Natural killer cell (primary cell): ENCODE measurements at regions not wholly inside any gene's neighbourhood (a gene's known extent, or its start where the extent isn't known, plus 50 kb on each side); places are given as distances from the start of the nearest gene placed in this dataset.

ENCODE experiments used
- ATAC-seq, 3 donors: fragments of 150-1000 bp in 2 of 3; fragments of 200-7000 bp in 1 of 3; cut with Tn5 transposase; 1 replicate in 1 of 3; 2 replicates in 2 of 3; pipeline ENCODE4 v1.10.0; 2021; ENCODE audit warnings: mild to moderate bottlenecking in 2 of 3, moderate library complexity in 2 of 3
- DNase-seq, 2 donors: peaks; one replicate each; pipeline versions ENCODE4 v3.0.0 to v3.0.0-alpha.2; 2013 to 2021; ENCODE audit warnings: mixed read lengths in 1 of 2
- H3K27ac ChIP-seq: one replicate; pipeline ENCODE4 v1.5.1; 2013; ENCODE audit warnings: mild to moderate bottlenecking, low read length
- H3K27me3 ChIP-seq: one replicate; pipeline ENCODE4 v1.6.1; 2013; ENCODE audit warnings: low read length; ENCODE audit not compliant: control insufficient read depth, insufficient read depth
- H3K36me3 ChIP-seq: one replicate; pipeline ENCODE4 v1.6.1; 2013; ENCODE audit warnings: low read length; ENCODE audit not compliant: control insufficient read depth, insufficient read depth
- H3K4me1 ChIP-seq: one replicate; pipeline ENCODE4 v1.6.1; 2013; ENCODE audit warnings: low read length; ENCODE audit not compliant: control insufficient read depth, insufficient read depth
- H3K4me3 ChIP-seq: one replicate; pipeline ENCODE4 v1.5.1; 2013; ENCODE audit warnings: low read length
- H3K9me3 ChIP-seq: one replicate; pipeline ENCODE4 v1.6.1; 2013; ENCODE audit warnings: low read length; ENCODE audit not compliant: control insufficient read depth, insufficient read depth
- H3K27ac Mint-ChIP-seq, 2 donors: one replicate each; pipeline ENCODE4 v1.8.0; 2022; ENCODE audit warnings: mild to moderate bottlenecking in 2 of 2, mixed read lengths in 2 of 2, moderate library complexity in 1 of 2
- H3K27me3 Mint-ChIP-seq, 2 donors: one replicate each; pipeline ENCODE4 v1.8.0; 2022; ENCODE audit warnings: low read depth in 2 of 2, mixed read lengths in 2 of 2
- H3K36me3 Mint-ChIP-seq: one replicate; pipeline ENCODE4 v1.8.0; 2022; ENCODE audit warnings: mixed read lengths
- H3K4me1 Mint-ChIP-seq, 2 donors: one replicate each; pipeline ENCODE4 v1.8.0; 2022; ENCODE audit warnings: mixed read lengths in 2 of 2
- H3K4me3 Mint-ChIP-seq: one replicate; pipeline ENCODE4 v1.8.0; 2022; ENCODE audit warnings: mild to moderate bottlenecking, moderate library complexity, mixed read lengths
- H3K9me3 Mint-ChIP-seq, 2 donors: one replicate each; pipeline ENCODE4 v1.8.0; 2022; ENCODE audit warnings: mixed read lengths in 2 of 2
- CTCF ChIP-seq: fragments of 200-600 bp; IDR thresholded peaks from one replicate; pipeline ENCODE4 v1.8.0; 2022; ENCODE audit warnings: antibody characterized with exemption
- WGBS: methylation state at CpG from one replicate; pipeline ENCODE4 v1.1.7; 2013; ENCODE audit warnings: missing lambda C conversion rate; ENCODE audit not compliant: insufficient coverage; 5-methylcytosine and 5-hydroxymethylcytosine counted together
- intact Hi-C: fragments of 100-400 bp; cut with micrococcal nuclease; formaldehyde crosslinking; loops from one replicate; pipeline ENCODE4 v1.14.2; 2022

GRCh38 chr5:155886311-155887031 lies 440.5 kb upstream of the SGCD start:
- Histone ChIP-seq H3K4me1 (no peaks in the 10 kb centered on the region), H3K9me3 (no peaks in the 10 kb centered on the region), H3K36me3 (no peaks in the 10 kb centered on the region), H3K4me3 (no peak overlapping the region), H3K27ac (no peak overlapping the region), H3K27me3 (no peaks in the 10 kb centered on the region)
- intact Hi-C loops, result no loop called here
- WGBS, result 88% methylated on average over 12 of the region's 13 CpGs
- no peak for DNase-seq
- no peak overlapping the region for H3K27ac Mint-ChIP-seq
- H3K9me3 Mint-ChIP-seq, result no peaks in the 10 kb centered on the region
- ATAC-seq, result no peak
- no peak for TF ChIP-seq CTCF
- H3K4me1 Mint-ChIP-seq, result no peaks in the 10 kb centered on the region
- H3K4me3 Mint-ChIP-seq, result no peak overlapping the region
- H3K27me3 Mint-ChIP-seq, result peaks cover 0 to 3% of the 10 kb centered on the region in 2 donors
- H3K36me3 Mint-ChIP-seq, result no peaks in the 10 kb centered on the region

- Histone ChIP-seq H3K36me3 (no peaks in the 10 kb centered on the region), H3K9me3 (no peaks in the 10 kb centered on the region), H3K4me1 (no peaks in the 10 kb centered on the region), H3K27me3 (no peaks in the 10 kb centered on the region), H3K27ac (no peak overlapping the region), H3K4me3 (no peak overlapping the region)
- ATAC-seq (no peak), DNase-seq (no peak)
- Mint-ChIP-seq H3K27ac (no peak overlapping the region), H3K27me3 (peaks cover 0 to 2% of the 10 kb centered on the region in 2 donors), H3K4me1 (no peaks in the 10 kb centered on the region), H3K4me3 (no peak overlapping the region), H3K36me3 (no peaks in the 10 kb centered on the region), H3K9me3 (no peaks in the 10 kb centered on the region)
- TF ChIP-seq CTCF, result no peak
- intact Hi-C loops, result no loop called here
- WGBS, result 89% methylated on average over 2 of the region's 2 CpGs
These were observed 431.5 kb upstream of the SGCD start for GRCh38 chr5:155895484-155895883.

- no peaks in the 10 kb centered on the region for H3K9me3 Mint-ChIP-seq
- no peak overlapping the region for H3K4me3 ChIP-seq
- H3K4me1 Mint-ChIP-seq, result no peaks in the 10 kb centered on the region
- no peaks in the 10 kb centered on the region for H3K36me3 ChIP-seq
- intact Hi-C loops, result no loop called here
- peaks cover 0 to 2% of the 10 kb centered on the region in 2 donors for H3K27me3 Mint-ChIP-seq
- no peaks in the 10 kb centered on the region for H3K4me1 ChIP-seq
- H3K27ac ChIP-seq, result no peak overlapping the region
- no peaks in the 10 kb centered on the region for H3K27me3 ChIP-seq
- ATAC-seq, result no peak
- DNase-seq, result no peak
- H3K9me3 ChIP-seq, result no peaks in the 10 kb centered on the region
- no peak overlapping the region for H3K4me3 Mint-ChIP-seq
- no peak for TF ChIP-seq CTCF
- no peaks in the 10 kb centered on the region for H3K36me3 Mint-ChIP-seq
- no peak overlapping the region for H3K27ac Mint-ChIP-seq
- no CpG with 5 or more reads among the region's 3 CpGs for WGBS
These were observed 429.2 kb upstream of the SGCD start for GRCh38 chr5:155897761-155898160.

- H3K4me3 Mint-ChIP-seq, result no peak overlapping the region
These were observed 428.7 kb upstream of the SGCD start for GRCh38 chr5:155898284-155898683.

More at GRCh38 chr5:155898284-155898683, 428.7 kb upstream of the SGCD start:
- Mint-ChIP-seq H3K9me3 (no peaks in the 10 kb centered on the region), H3K4me1 (no peaks in the 10 kb centered on the region), H3K36me3 (no peaks in the 10 kb centered on the region), H3K27me3 (peaks cover 0 to 2% of the 10 kb centered on the region in 2 donors), H3K27ac (no peak overlapping the region)
- no peak for ATAC-seq
- Histone ChIP-seq H3K27me3 (no peaks in the 10 kb centered on the region), H3K9me3 (no peaks in the 10 kb centered on the region), H3K27ac (no peak overlapping the region), H3K4me3 (no peak overlapping the region), H3K36me3 (no peaks in the 10 kb centered on the region), H3K4me1 (no peaks in the 10 kb centered on the region)
- intact Hi-C loops, result no loop called here
- no peak for DNase-seq
- no peak for TF ChIP-seq CTCF
